Panc1 (cell line): ENCODE measurements at regions not wholly inside any gene's neighbourhood (a gene's known extent, or its start where the extent isn't known, plus 50 kb on each side); places are given as distances from the start of the nearest gene placed in this dataset.

ENCODE experiments used
- ATAC-seq: fragments of 200-7000 bp; cut with Tn5 transposase; 2 replicates; pipeline ENCODE4 v1.9.1; 2020; ENCODE audit warnings: mild to moderate bottlenecking, moderate library complexity
- BruUV-seq: library from RNA; stranded (reverse); fragments of 400-500 nt; replicated peaks from 2 replicates; lab custom pipeline; 2021; lab: Mats Ljungman, UMichigan
- CTCF ChIA-PET: fragments of 300-600 bp; sonication (Branson Sonifier 250); formaldehyde crosslinking; loops from one replicate; lab custom pipeline; 2022; ENCODE audit warnings: antibody characterized with exemption; lab: Charles Lee
- POLR2A ChIA-PET: fragments of 300-600 bp; sonication (Branson Sonifier 250); formaldehyde crosslinking; loops from one replicate; lab custom pipeline; 2022; ENCODE audit warnings: antibody characterized with exemption; lab: Charles Lee
- DNase-seq: peaks from one replicate; pipeline ENCODE4 v3.0.0-alpha.2; 2010; ENCODE audit warnings: low read depth, low spot score
- H3K27ac ChIP-seq: 2 replicates; pipeline ENCODE4 v1.5.1; 2011; ENCODE audit warnings: mild to moderate bottlenecking, low read length, inconsistent platforms
- H3K27me3 ChIP-seq: fragments of 200-500 bp; sonication (Bioruptor generic); 2 replicates; pipeline ENCODE4 v1.6.0; 2014; ENCODE audit warnings: low read length, inconsistent platforms; ENCODE audit not compliant: control insufficient read depth, insufficient read depth
- H3K36me3 ChIP-seq: fragments of 200-500 bp; sonication (Bioruptor generic); 2 replicates; pipeline ENCODE4 v1.5.1; 2014; ENCODE audit warnings: inconsistent platforms, mild to moderate bottlenecking, low read length, moderate library complexity; ENCODE audit not compliant: control insufficient read depth, insufficient read depth
- H3K4me1 ChIP-seq: 2 replicates; pipeline ENCODE4 v1.5.1; 2011; ENCODE audit warnings: inconsistent platforms, mild to moderate bottlenecking, low read length, moderate library complexity; ENCODE audit not compliant: control insufficient read depth, insufficient read depth
- H3K4me3 ChIP-seq, 2 experiments: 2 replicates each; pipeline ENCODE4 v1.5.1; 2011 to 2012; ENCODE audit warnings: low read depth in 2 of 2, low read length in 2 of 2, mild to moderate bottlenecking in 2 of 2, inconsistent platforms in 1 of 2, moderate library complexity in 1 of 2
- H3K9me3 ChIP-seq: fragments of 200-500 bp; sonication (Bioruptor generic); 2 replicates; pipeline ENCODE4 v1.5.1; 2014; ENCODE audit warnings: low read depth, mild to moderate bottlenecking, inconsistent platforms, low read length, moderate library complexity; ENCODE audit not compliant: control insufficient read depth, insufficient read depth
- CTCF ChIP-seq: fragments of 450-650 bp; IDR thresholded peaks from 2 replicates; pipeline ENCODE4 v1.5.1; 2017; ENCODE audit warnings: mild to moderate bottlenecking
- POLR2AphosphoS5 ChIP-seq: IDR thresholded peaks from 2 replicates; pipeline ENCODE4 v1.6.1; 2012; ENCODE audit warnings: mild to moderate bottlenecking, low read depth, low read length, moderate library complexity
- REST ChIP-seq, 2 experiments: IDR thresholded peaks; 2 replicates each; pipeline ENCODE4 v1.6.1; 2011 to 2012; ENCODE audit warnings: low read depth in 2 of 2, control low read depth in 1 of 2, low read length in 1 of 2, mild to moderate bottlenecking in 1 of 2, moderate library complexity in 1 of 2; ENCODE audit not compliant: insufficient read depth in 1 of 2
- SIN3A ChIP-seq: IDR thresholded peaks from 2 replicates; pipeline ENCODE4 v1.6.1; 2012; ENCODE audit warnings: low read depth, mild to moderate bottlenecking, low read length, moderate library complexity, borderline replicate concordance; ENCODE audit not compliant: insufficient read depth
- TCF7L2 ChIP-seq: IDR thresholded peaks from 2 replicates; pipeline ENCODE4 v1.6.1; 2011; ENCODE audit warnings: mild to moderate bottlenecking, low read depth, low read length, inconsistent platforms
- in situ Hi-C: cut with HindIII; loops from 2 replicates; pipeline ENCODE4 v1.10.0; 2016; ENCODE audit warnings: low sequenced_read_pairs, low pct_unique_long_range_greater_than_20kb
- intact Hi-C: fragments of 100-400 bp; cut with micrococcal nuclease; formaldehyde crosslinking; loops from one replicate; pipeline ENCODE4 v1.10.0; 2022; ENCODE audit not compliant: unreplicated experiment

GRCh38 chr16:66226762-66227161 lies 139.7 kb upstream of the CDH5 start:
- ChIA-PET POLR2A (no interaction called here), CTCF (interaction anchor here (0.7 kb wide), 1 partner anchor 1423 kb away, joined by 3 read pairs; no protein-coding TSS in a partner anchor)
- intact Hi-C loops (no loop called here), in situ Hi-C loops (no loop called here)
- no peaks in the 10 kb centered on the region; the same call in 1 of the 2 replicates for H3K27me3 ChIP-seq
- ATAC-seq: no peak
- H3K9me3 ChIP-seq: no peaks in the 10 kb centered on the region
- H3K36me3 ChIP-seq: no peaks in the 10 kb centered on the region
- DNase-seq: no peak
- TF ChIP-seq SIN3A: no peak
- no peak for TF ChIP-seq REST (IDR thresholded peaks at IDR 0.05; ENCODE audit: insufficient read depth in 1 of 2, low read depth in 2 of 2, low read length in 1 of 2)
- TF ChIP-seq CTCF: no peak
- no peak for TF ChIP-seq TCF7L2
- no peak for TF ChIP-seq POLR2AphosphoS5
- H3K27ac ChIP-seq: no peak overlapping the region
- H3K4me1 ChIP-seq: no peaks in the 10 kb centered on the region
- no peak overlapping the region for H3K4me3 ChIP-seq
- BruUV-seq: no TSS peak

GRCh38 chr16:66225696-66226095 lies 140.8 kb upstream of the CDH5 start:
- DNase-seq: no peak
- in situ Hi-C loops (no loop called here), intact Hi-C loops (no loop called here)
- H3K4me3 ChIP-seq: no peak overlapping the region
- ATAC-seq: no peak
- ChIA-PET POLR2A (no interaction called here), CTCF (interaction anchor here (0.6 kb wide), 1 partner anchor 10 kb away, joined by 8 read pairs; no protein-coding TSS in a partner anchor)
- no peak overlapping the region for H3K27ac ChIP-seq
- no peaks in the 10 kb centered on the region for H3K36me3 ChIP-seq
- TF ChIP-seq TCF7L2: no peak
- TF ChIP-seq REST (IDR thresholded peaks at IDR 0.05; ENCODE audit: insufficient read depth in 1 of 2, low read depth in 2 of 2, low read length in 1 of 2): no peak
- no peak for TF ChIP-seq POLR2AphosphoS5
- TF ChIP-seq SIN3A: no peak
- no peak for TF ChIP-seq CTCF
- no peaks in the 10 kb centered on the region for H3K9me3 ChIP-seq
- no peaks in the 10 kb centered on the region for H3K4me1 ChIP-seq
- no TSS peak for BruUV-seq
- H3K27me3 ChIP-seq: no peaks in the 10 kb centered on the region; the same call in 1 of the 2 replicates
